DMS53 treated with DMSO at 0.1 percent for 48 hours (cell line): ENCODE measurements at regions not wholly inside any gene's neighbourhood (a gene's known extent, or its start where the extent isn't known, plus 50 kb on each side); places are given as distances from the start of the nearest gene placed in this dataset.

Source experiments
- DNase-seq: peaks from one replicate; lab custom pipeline; 2025; ENCODE audit not compliant: unreplicated experiment; lab: John Stamatoyannopoulos, UW

- DNase-seq: no peak
Observed at GRCh38 chr2:59653164-59653563, 900.3 kb downstream of the BCL11A start.

GRCh38 chr2:59630789-59631188 is 922.7 kb downstream of the BCL11A start:
- DNase-seq: peak; percentile 33

- no peak for DNase-seq
Observed at GRCh38 chr2:59627599-59627998, 925.9 kb downstream of the BCL11A start.

- DNase-seq: no peak
Observed at GRCh38 chr2:59622599-59623308, 930.7 kb downstream of the BCL11A start.

- DNase-seq: no peak
Observed at GRCh38 chr2:59604123-59604522, 949.3 kb downstream of the BCL11A start.

- DNase-seq: no peak
Observed at GRCh38 chr2:59594671-59595222, 958.7 kb downstream of the BCL11A start.

- no peak for DNase-seq
Observed at GRCh38 chr2:59590798-59591197, 962.7 kb downstream of the BCL11A start.

- DNase-seq: no peak
Observed at GRCh38 chr2:59589881-59590280, 963.6 kb downstream of the BCL11A start.

- DNase-seq: no peak
Observed at GRCh38 chr2:59588286-59588685, 965.2 kb downstream of the BCL11A start.

GRCh38 chr2:59586176-59586575 is 967.3 kb downstream of the BCL11A start:
- no peak for DNase-seq

- DNase-seq: no peak
Observed at GRCh38 chr2:59585655-59586054, 967.8 kb downstream of the BCL11A start.

GRCh38 chr2:59584958-59585357 is 968.5 kb downstream of the BCL11A start:
- peak; percentile 2 for DNase-seq

GRCh38 chr2:59583173-59583765 is 970.2 kb downstream of the BCL11A start:
- DNase-seq: no peak

GRCh38 chr2:59578349-59578748 is 975.1 kb downstream of the BCL11A start:
- DNase-seq: no peak

GRCh38 chr2:59575191-59575590 is 978.3 kb downstream of the BCL11A start:
- no peak for DNase-seq

- DNase-seq: no peak
Observed at GRCh38 chr2:59572227-59572626, 981.2 kb downstream of the BCL11A start.

GRCh38 chr2:59570818-59571217 is 982.6 kb downstream of the BCL11A start:
- DNase-seq: no peak

- no peak for DNase-seq
Observed at GRCh38 chr2:59569124-59569523, 984.3 kb downstream of the BCL11A start.

- no peak for DNase-seq
Observed at GRCh38 chr2:59568461-59568860, 985.0 kb downstream of the BCL11A start.

- no peak for DNase-seq
Observed at GRCh38 chr2:59567151-59567550, 986.3 kb downstream of the BCL11A start.

GRCh38 chr2:59566739-59567138 is 986.7 kb downstream of the BCL11A start:
- no peak for DNase-seq

GRCh38 chr2:59561281-59561680 is 992.2 kb downstream of the BCL11A start:
- no peak for DNase-seq

- no peak for DNase-seq
Observed at GRCh38 chr2:59560769-59561168, 992.7 kb downstream of the BCL11A start.
